ENCODE measurements at regions not wholly inside any gene's neighbourhood (a gene's known extent, or its start where the extent isn't known, plus 50 kb on each side); places are given as distances from the start of the nearest gene placed in this dataset.

DNA sequence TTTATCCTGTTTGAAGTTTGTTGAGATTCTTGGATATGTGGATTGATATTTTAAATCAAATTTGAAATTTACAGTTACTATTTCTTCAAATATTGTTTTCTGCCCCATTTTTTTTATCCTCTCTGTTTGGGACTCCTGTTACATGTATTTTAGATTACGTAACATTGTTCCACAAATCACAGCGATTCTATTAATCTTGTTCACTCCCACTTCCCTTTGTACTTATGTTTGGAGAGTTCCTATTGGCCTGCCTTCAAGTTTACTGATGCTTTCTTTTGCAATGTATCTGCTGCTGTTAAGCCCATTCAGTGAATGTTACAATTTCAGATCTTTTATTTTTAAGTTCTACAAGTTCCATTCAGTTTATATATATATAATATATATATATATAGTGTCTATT is 288.3 kb upstream of the TNRC6C start:
- H3K4me3 Mint-ChIP-seq, result no peak overlapping the region
- no peak overlapping the region for H3K27ac Mint-ChIP-seq
- H3K36me3 Mint-ChIP-seq, result peaks cover 17% of the 10 kb centered on the region
- H3K4me1 Mint-ChIP-seq, result peaks cover 7% of the 10 kb centered on the region
- DNase-seq (ENCODE audit: low spot score) (no peak), ATAC-seq (no peak)
- POLR2A ChIA-PET, result no interaction called here
- CTCF ChIA-PET, result no interaction called here
- H3K27me3 Mint-ChIP-seq (ENCODE audit: low read depth), result no peaks in the 10 kb centered on the region; the same call in 1 of the 2 replicates
- no peak for TF ChIP-seq MYBL2 (CRISPR knock-in tag; IDR thresholded peaks at IDR 0.05)
- no peak for TF ChIP-seq OVOL2 (CRISPR knock-in tag; IDR thresholded peaks at IDR 0.05; ENCODE audit: borderline replicate concordance)
- TF ChIP-seq TEAD4 (CRISPR knock-in tag; IDR thresholded peaks at IDR 0.05), result no peak
- no peak for TF ChIP-seq ATF3 (CRISPR knock-in tag; conservative IDR thresholded peaks at IDR 0.05)
- no peak for TF ChIP-seq FOXP1 (CRISPR knock-in tag; IDR thresholded peaks at IDR 0.05; ENCODE audit: borderline replicate concordance)
- TF ChIP-seq GABPB1 (CRISPR knock-in tag; IDR thresholded peaks at IDR 0.05), result no peak
- TF ChIP-seq, protein P1, sequence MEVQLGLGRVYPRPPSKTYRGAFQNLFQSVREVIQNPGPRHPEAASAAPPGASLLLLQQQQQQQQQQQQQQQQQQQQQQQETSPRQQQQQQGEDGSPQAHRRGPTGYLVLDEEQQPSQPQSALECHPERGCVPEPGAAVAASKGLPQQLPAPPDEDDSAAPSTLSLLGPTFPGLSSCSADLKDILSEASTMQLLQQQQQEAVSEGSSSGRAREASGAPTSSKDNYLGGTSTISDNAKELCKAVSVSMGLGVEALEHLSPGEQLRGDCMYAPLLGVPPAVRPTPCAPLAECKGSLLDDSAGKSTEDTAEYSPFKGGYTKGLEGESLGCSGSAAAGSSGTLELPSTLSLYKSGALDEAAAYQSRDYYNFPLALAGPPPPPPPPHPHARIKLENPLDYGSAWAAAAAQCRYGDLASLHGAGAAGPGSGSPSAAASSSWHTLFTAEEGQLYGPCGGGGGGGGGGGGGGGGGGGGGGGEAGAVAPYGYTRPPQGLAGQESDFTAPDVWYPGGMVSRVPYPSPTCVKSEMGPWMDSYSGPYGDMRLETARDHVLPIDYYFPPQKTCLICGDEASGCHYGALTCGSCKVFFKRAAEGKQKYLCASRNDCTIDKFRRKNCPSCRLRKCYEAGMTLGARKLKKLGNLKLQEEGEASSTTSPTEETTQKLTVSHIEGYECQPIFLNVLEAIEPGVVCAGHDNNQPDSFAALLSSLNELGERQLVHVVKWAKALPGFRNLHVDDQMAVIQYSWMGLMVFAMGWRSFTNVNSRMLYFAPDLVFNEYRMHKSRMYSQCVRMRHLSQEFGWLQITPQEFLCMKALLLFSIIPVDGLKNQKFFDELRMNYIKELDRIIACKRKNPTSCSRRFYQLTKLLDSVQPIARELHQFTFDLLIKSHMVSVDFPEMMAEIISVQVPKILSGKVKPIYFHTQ (CRISPR knock-in tag; IDR thresholded peaks at IDR 0.05), result no peak
- TF ChIP-seq, protein P2, sequence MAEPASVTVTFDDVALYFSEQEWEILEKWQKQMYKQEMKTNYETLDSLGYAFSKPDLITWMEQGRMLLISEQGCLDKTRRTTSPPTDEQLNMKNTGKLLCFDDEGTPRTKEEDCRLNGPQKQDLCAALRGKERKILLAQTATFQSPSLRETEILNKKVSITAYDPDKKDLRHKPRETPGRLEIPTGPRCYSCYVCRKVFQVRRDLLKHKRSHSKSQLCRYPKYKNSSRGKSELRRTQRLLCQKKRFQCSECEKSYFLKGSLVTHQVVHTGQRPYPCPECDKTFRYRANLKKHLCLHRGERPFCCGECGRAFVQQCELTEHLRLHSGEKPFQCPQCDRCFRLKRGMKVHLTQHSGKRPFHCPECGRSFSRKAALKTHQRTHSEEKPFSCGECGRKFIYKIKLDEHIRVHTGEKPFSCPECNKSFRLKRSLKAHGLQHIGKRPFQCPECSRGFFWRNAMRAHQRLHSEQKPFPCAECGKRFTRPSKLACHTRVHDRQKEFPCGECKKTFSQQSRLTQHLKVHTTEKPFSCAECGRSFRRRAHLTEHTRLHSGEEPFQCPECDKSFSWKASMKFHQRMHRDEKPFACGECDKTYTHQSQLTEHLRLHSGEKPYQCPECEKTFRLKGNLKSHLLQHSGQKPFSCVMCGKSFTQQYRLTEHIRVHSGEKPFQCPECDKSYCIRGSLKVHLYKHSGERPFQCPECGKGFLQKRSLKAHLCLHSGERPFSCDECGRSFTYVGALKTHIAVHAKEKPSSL (CRISPR knock-in tag; conservative IDR thresholded peaks at IDR 0.05), result no peak
- TF ChIP-seq, protein P3, sequence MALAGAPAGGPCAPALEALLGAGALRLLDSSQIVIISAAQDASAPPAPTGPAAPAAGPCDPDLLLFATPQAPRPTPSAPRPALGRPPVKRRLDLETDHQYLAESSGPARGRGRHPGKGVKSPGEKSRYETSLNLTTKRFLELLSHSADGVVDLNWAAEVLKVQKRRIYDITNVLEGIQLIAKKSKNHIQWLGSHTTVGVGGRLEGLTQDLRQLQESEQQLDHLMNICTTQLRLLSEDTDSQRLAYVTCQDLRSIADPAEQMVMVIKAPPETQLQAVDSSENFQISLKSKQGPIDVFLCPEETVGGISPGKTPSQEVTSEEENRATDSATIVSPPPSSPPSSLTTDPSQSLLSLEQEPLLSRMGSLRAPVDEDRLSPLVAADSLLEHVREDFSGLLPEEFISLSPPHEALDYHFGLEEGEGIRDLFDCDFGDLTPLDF (CRISPR knock-in tag; IDR thresholded peaks at IDR 0.05), result no peak
- TF ChIP-seq KAT7 (CRISPR knock-in tag; IDR thresholded peaks at IDR 0.05; ENCODE audit: borderline replicate concordance), result no peak
- no peak for TF ChIP-seq ATF1 (CRISPR knock-in tag; IDR thresholded peaks at IDR 0.05)
- no peak for TF ChIP-seq SMAD4 (CRISPR knock-in tag; IDR thresholded peaks at IDR 0.05)
- peaks cover 40% of the 10 kb centered on the region for H3K9me3 Mint-ChIP-seq

- DNase-seq (ENCODE audit: low spot score), result no peak
- Mint-ChIP-seq H3K27ac (no peak overlapping the region), H3K9me3 (peaks cover 22% of the 10 kb centered on the region), H3K4me3 (no peak overlapping the region), H3K4me1 (peaks cover 17% of the 10 kb centered on the region), H3K27me3 (ENCODE audit: low read depth) (no peaks in the 10 kb centered on the region; the same call in 1 of the 2 replicates), H3K36me3 (peaks cover 5% of the 10 kb centered on the region)
- TF ChIP-seq HMGA2 (CRISPR knock-in tag; IDR thresholded peaks at IDR 0.05), result no peak
- TF ChIP-seq NFATC4 (CRISPR knock-in tag; IDR thresholded peaks at IDR 0.05), result no peak
- TF ChIP-seq RELA (CRISPR knock-in tag; IDR thresholded peaks at IDR 0.05; ENCODE audit: borderline replicate concordance), result no peak
- no peak for TF ChIP-seq ATF1 (CRISPR knock-in tag; IDR thresholded peaks at IDR 0.05)
- no peak for TF ChIP-seq ZNF232 (CRISPR knock-in tag; IDR thresholded peaks at IDR 0.05)
- no peak for TF ChIP-seq FOXJ3 (CRISPR knock-in tag; IDR thresholded peaks at IDR 0.05; ENCODE audit: borderline replicate concordance)
- no peak for TF ChIP-seq SOX15 (CRISPR knock-in tag; IDR thresholded peaks at IDR 0.05)
- TF ChIP-seq ETV6 (CRISPR knock-in tag; IDR thresholded peaks at IDR 0.05), result no peak
- TF ChIP-seq ZNF416 (CRISPR knock-in tag; IDR thresholded peaks at IDR 0.05), result no peak
- TF ChIP-seq MAX (CRISPR knock-in tag; IDR thresholded peaks at IDR 0.05), result no peak
- no peak for TF ChIP-seq MLX (CRISPR knock-in tag; IDR thresholded peaks at IDR 0.05)
- TF ChIP-seq GTF2I (CRISPR knock-in tag; conservative IDR thresholded peaks at IDR 0.05), result no peak
- no peak for TF ChIP-seq FOXP1 (CRISPR knock-in tag; IDR thresholded peaks at IDR 0.05; ENCODE audit: borderline replicate concordance)
- no peak for TF ChIP-seq EMX1 (CRISPR knock-in tag; IDR thresholded peaks at IDR 0.05)
- no peak for TF ChIP-seq AFF4 (CRISPR knock-in tag; IDR thresholded peaks at IDR 0.05; ENCODE audit: borderline replicate concordance)
- no peak for TF ChIP-seq ZNF263 (CRISPR knock-in tag; IDR thresholded peaks at IDR 0.05; ENCODE audit: low read depth)
- TF ChIP-seq TP53 (CRISPR knock-in tag; IDR thresholded peaks at IDR 0.05), result no peak
- ChIA-PET CTCF (no interaction called here), POLR2A (no interaction called here)
- no peak for ATAC-seq
Measured at GRCh38 chr17:77674358-77674757, 284.1 kb upstream of the TNRC6C start.

All from WTC11 (cell line).